ENCODE measurements at regions not wholly inside any gene's neighbourhood (a gene's known extent, or its start where the extent isn't known, plus 50 kb on each side); places are given as distances from the start of the nearest gene placed in this dataset.

GRCh38 chrX:85516131-85516530 is 136.7 kb upstream of the POF1B start:
- TF ChIP-seq POLR2A (IDR thresholded peaks at IDR 0.05; ENCODE audit: low read length): no peak
- TF ChIP-seq GATA1 (IDR thresholded peaks at IDR 0.05; ENCODE audit: low read depth, low read length): no peak

All from erythroblast (primary cell).